Lower lobe of right lung (tissue), 2 donors: ENCODE measurements at regions not wholly inside any gene's neighbourhood (a gene's known extent, or its start where the extent isn't known, plus 50 kb on each side); places are given as distances from the start of the nearest gene placed in this dataset.
"Not testable (repeated sequence)": the region's sequence is repeated elsewhere in the genome, so short reads cannot be mapped to it uniquely, and the experiment has no call there.

Experiments used
- ATAC-seq, 2 donors: fragments of 200-7000 bp; cut with Tn5 transposase; one replicate each; pipeline ENCODE4 v1.9.1; 2020 to 2022; ENCODE audit warnings: mild to moderate bottlenecking in 2 of 2, moderate library complexity in 2 of 2
- DNase-seq: peaks from one replicate; pipeline ENCODE4 v3.0.0-alpha.2; 2020
- H3K27ac ChIP-seq: fragments of 200-600 bp; one replicate; pipeline ENCODE4 v1.8.0; 2022
- H3K27me3 ChIP-seq: fragments of 200-600 bp; one replicate; pipeline ENCODE4 v1.8.0; 2022; ENCODE audit warnings: low read depth
- H3K36me3 ChIP-seq: fragments of 200-600 bp; one replicate; pipeline ENCODE4 v1.8.0; 2022; ENCODE audit warnings: mild to moderate bottlenecking
- H3K4me1 ChIP-seq: fragments of 200-600 bp; one replicate; pipeline ENCODE4 v1.8.0; 2022
- H3K4me3 ChIP-seq: fragments of 200-600 bp; one replicate; pipeline ENCODE4 v1.8.0; 2022; ENCODE audit warnings: mild to moderate bottlenecking
- H3K9me3 ChIP-seq: fragments of 200-600 bp; one replicate; pipeline ENCODE4 v1.8.0; 2022
- intact Hi-C: fragments of 100-400 bp; cut with DNase I; formaldehyde crosslinking; loops from one replicate; pipeline ENCODE4 v1.11.0; 2022
- TF ChIP-seq, protein P1 (sequence below): fragments of 200-600 bp; IDR thresholded peaks from one replicate; pipeline ENCODE4 v1.8.0; 2022; ENCODE audit warnings: antibody characterized with exemption, mild to moderate bottlenecking
- donor health status: DM: no; HTN: yes; CAD: no; lungs with severe emphysema.

- intact Hi-C loops = no loop called here
- TF ChIP-seq, protein P1, sequence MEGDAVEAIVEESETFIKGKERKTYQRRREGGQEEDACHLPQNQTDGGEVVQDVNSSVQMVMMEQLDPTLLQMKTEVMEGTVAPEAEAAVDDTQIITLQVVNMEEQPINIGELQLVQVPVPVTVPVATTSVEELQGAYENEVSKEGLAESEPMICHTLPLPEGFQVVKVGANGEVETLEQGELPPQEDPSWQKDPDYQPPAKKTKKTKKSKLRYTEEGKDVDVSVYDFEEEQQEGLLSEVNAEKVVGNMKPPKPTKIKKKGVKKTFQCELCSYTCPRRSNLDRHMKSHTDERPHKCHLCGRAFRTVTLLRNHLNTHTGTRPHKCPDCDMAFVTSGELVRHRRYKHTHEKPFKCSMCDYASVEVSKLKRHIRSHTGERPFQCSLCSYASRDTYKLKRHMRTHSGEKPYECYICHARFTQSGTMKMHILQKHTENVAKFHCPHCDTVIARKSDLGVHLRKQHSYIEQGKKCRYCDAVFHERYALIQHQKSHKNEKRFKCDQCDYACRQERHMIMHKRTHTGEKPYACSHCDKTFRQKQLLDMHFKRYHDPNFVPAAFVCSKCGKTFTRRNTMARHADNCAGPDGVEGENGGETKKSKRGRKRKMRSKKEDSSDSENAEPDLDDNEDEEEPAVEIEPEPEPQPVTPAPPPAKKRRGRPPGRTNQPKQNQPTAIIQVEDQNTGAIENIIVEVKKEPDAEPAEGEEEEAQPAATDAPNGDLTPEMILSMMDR = no peak
These were observed 156.3 kb downstream of the DISP1 start for GRCh38 chr1:222971146-222971545.

DNA sequence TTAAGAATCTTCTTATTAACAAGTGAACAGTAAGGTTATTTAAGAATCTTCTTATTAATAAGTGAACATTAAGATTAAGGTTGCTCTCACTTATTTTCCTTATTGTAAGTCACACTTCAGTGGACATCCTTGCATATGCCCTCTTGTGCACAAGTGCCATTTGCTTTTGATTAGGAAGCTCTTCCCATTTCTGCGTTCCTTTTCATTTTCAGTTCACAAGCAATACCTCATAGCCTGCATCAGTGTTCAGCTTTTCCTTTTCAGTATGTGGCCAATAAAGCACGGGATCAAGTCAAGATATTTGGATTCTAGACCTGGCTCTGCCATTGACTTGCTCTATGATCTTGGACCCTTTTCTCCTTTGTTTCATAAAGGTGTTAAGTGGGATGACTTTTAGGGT is 158.7 kb downstream of the DISP1 start:
- Histone ChIP-seq H3K27me3 (no peaks in the 10 kb centered on the region), H3K36me3 (no peaks in the 10 kb centered on the region), H3K9me3 (no peaks in the 10 kb centered on the region), H3K27ac (no peak overlapping the region), H3K4me3 (no peak overlapping the region), H3K4me1 (peaks cover 13% of the 10 kb centered on the region)
- ATAC-seq = no peak
- intact Hi-C loops = no loop called here
- DNase-seq = no peak
- TF ChIP-seq, protein P1 = no peak

More at GRCh38 chr1:222971146-222971545, 156.3 kb downstream of the DISP1 start:
- Histone ChIP-seq H3K27me3 (no peaks in the 10 kb centered on the region), H3K9me3 (no peaks in the 10 kb centered on the region), H3K4me3 (no peak overlapping the region), H3K27ac (no peak overlapping the region), H3K36me3 (no peaks in the 10 kb centered on the region), H3K4me1 (peaks cover 13% of the 10 kb centered on the region)
- DNase-seq = no peak
- no peak for ATAC-seq

- peaks cover 13% of the 10 kb centered on the region for H3K4me1 ChIP-seq
- intact Hi-C loops = no loop called here
- H3K27ac ChIP-seq = no peak overlapping the region
- no peak for ATAC-seq
- H3K9me3 ChIP-seq = no peaks in the 10 kb centered on the region
- no peak for DNase-seq
- no peaks in the 10 kb centered on the region for H3K36me3 ChIP-seq
- H3K27me3 ChIP-seq = no peaks in the 10 kb centered on the region
- TF ChIP-seq, protein P1 = no peak
- no peak overlapping the region for H3K4me3 ChIP-seq
These were observed 159.7 kb downstream of the DISP1 start for GRCh38 chr1:222974496-222974895.

- ATAC-seq = peak; percentile 38 to 50
- Histone ChIP-seq H3K27ac (no peak overlapping the region), H3K36me3 (no peaks in the 10 kb centered on the region), H3K9me3 (no peaks in the 10 kb centered on the region), H3K4me3 (no peak overlapping the region), H3K27me3 (no peaks in the 10 kb centered on the region), H3K4me1 (peaks cover 13% of the 10 kb centered on the region)
- intact Hi-C loops = no loop called here
- DNase-seq = no peak
- TF ChIP-seq, protein P1 = no peak
These were observed 160.8 kb downstream of the DISP1 start for GRCh38 chr1:222975472-222976122.

DNA sequence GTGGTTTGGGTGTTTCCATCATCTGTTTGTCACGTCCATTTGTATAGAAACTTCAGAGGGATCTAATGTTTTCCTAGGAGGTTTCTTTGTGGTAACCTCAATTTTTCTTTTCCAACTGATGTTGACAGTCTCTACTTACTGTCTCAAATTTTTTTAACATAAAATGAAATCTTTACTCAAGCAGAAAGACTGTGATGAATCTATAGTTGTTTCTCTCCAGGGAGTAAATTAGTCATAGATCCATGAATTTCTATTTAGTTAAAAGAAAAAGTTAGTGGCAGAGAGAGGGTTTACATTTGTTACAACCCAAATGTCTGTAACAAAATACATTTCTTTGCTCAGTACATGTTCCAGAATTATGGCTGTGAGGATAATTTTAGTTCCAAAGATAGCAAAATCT is 161.6 kb downstream of the DISP1 start:
- H3K4me1 ChIP-seq = peaks cover 13% of the 10 kb centered on the region
- no peaks in the 10 kb centered on the region for H3K36me3 ChIP-seq
- intact Hi-C loops = no loop called here
- H3K27me3 ChIP-seq = no peaks in the 10 kb centered on the region
- H3K27ac ChIP-seq = no peak overlapping the region
- H3K9me3 ChIP-seq = no peaks in the 10 kb centered on the region
- no peak for ATAC-seq
- H3K4me3 ChIP-seq = no peak overlapping the region
- no peak for DNase-seq
- TF ChIP-seq, protein P1 = no peak

DNA sequence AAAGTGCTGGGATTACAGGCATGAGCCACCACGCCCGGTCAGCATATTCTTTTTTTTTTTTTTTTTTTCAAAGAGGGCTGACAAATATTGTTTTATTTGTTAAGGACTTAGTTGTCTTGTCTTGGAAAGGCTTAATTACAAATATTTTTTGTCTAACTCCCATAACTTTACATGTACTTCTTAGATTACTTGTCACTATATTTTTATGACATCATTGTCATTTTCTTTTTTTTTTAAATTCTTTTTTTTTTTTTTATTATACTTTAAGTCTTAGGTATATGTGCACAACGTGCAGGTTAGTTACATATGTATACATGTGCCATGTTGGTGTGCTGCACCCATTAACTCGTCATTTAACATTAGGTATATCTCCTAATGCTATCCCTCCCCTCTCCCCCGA is 162.5 kb downstream of the DISP1 start:
- intact Hi-C loops = not testable (repeated sequence)
- H3K4me1 ChIP-seq = peaks cover 13% of the 10 kb centered on the region

More for the DNA sequence above, 162.5 kb downstream of the DISP1 start:
- DNase-seq, H3K9me3 ChIP-seq, ATAC-seq, H3K27me3 ChIP-seq, H3K36me3 ChIP-seq, H3K27ac ChIP-seq, H3K4me3 ChIP-seq: not testable (repeated sequence)
